Endothelial cell of umbilical vein (primary cell): ENCODE measurements at regions not wholly inside any gene's neighbourhood (a gene's known extent, or its start where the extent isn't known, plus 50 kb on each side); places are given as distances from the start of the nearest gene placed in this dataset.

Experiments used
- BruUV-seq: library from RNA; stranded (reverse); fragments of 400-500 nt; replicated peaks from 2 replicates; lab custom pipeline; 2021; lab: Mats Ljungman, UMichigan
- CTCF ChIA-PET: fragments of 300-600, 350-600 bp; sonication (Branson Sonifier 250); formaldehyde crosslinking; loops from one replicate; lab custom pipeline; 2021; ENCODE audit warnings: antibody characterized with exemption, inconsistent platforms; lab: Charles Lee
- POLR2A ChIA-PET: fragments of 300-600, 350-600 bp; sonication (Branson Sonifier 250); formaldehyde crosslinking; loops from one replicate; lab custom pipeline; 2021; ENCODE audit warnings: antibody characterized with exemption, inconsistent platforms; lab: Charles Lee
- DNase-seq: peaks from one replicate; pipeline ENCODE4 v3.0.0-alpha.2; 2011; ENCODE audit warnings: low read depth, low spot score
- FAIRE-seq: peaks from 2 replicates; lab custom pipeline; 2011; peaks lifted over from hg19 to GRCh38; lab: Jason Lieb, UNC
- H2AFZ ChIP-seq: 2 replicates; pipeline ENCODE4 v1.6.0; 2012; ENCODE audit warnings: low read depth, low read length, control low read depth, inconsistent platforms
- H3K27ac ChIP-seq: 2 replicates; pipeline ENCODE4 v1.5.1; 2011; ENCODE audit warnings: low read depth, mild to moderate bottlenecking, control low read depth, low read length, moderate library complexity; ENCODE audit not compliant: insufficient read depth
- H3K27me3 ChIP-seq, 2 experiments: 2 replicates each; pipeline versions ENCODE4 v1.6.0 to v1.6.1; 2011; ENCODE audit warnings: low read length in 2 of 2, mixed read lengths in 1 of 2; ENCODE audit not compliant: control insufficient read depth in 2 of 2, insufficient read depth in 2 of 2
- H3K36me3 ChIP-seq, 2 experiments: 2 replicates in 1 of 2; 3 replicates in 1 of 2; pipeline ENCODE4 v1.5.1; 2011; ENCODE audit warnings: low read length in 2 of 2, mild to moderate bottlenecking in 1 of 2, moderate library complexity in 1 of 2; ENCODE audit not compliant: control insufficient read depth in 2 of 2, insufficient read depth in 2 of 2; ENCODE audit errors: extremely low read depth in 1 of 2
- H3K4me1 ChIP-seq: 3 replicates; pipeline ENCODE4 v1.5.1; 2011; ENCODE audit warnings: mild to moderate bottlenecking, low read length; ENCODE audit not compliant: control insufficient read depth, insufficient read depth; ENCODE audit errors: extremely low read depth
- H3K4me2 ChIP-seq: 2 replicates; pipeline ENCODE4 v1.6.1; 2011; ENCODE audit warnings: low read length, control low read depth, mixed read lengths; ENCODE audit not compliant: insufficient read depth
- H3K4me3 ChIP-seq, 3 experiments: fragments of 200-600 bp in 1 of 3; sonication (generic), shearing (Covaris generic) in 1 of 3; replicated peaks in 1 of 3; 2 replicates each; pipeline ENCODE4 v1.5.1; 2011 to 2016; ENCODE audit warnings: control low read depth in 3 of 3, low read length in 3 of 3, mild to moderate bottlenecking in 2 of 3, inconsistent platforms in 1 of 3, low read depth in 1 of 3, moderate library complexity in 1 of 3; ENCODE audit not compliant: insufficient read depth in 1 of 3
- H3K79me2 ChIP-seq: 2 replicates; pipeline ENCODE4 v1.6.0; 2012; ENCODE audit warnings: low read length, inconsistent platforms; ENCODE audit not compliant: control insufficient read depth, insufficient read depth
- H3K9ac ChIP-seq: replicated peaks from 2 replicates; pipeline ENCODE3; 2011; ENCODE audit warnings: low read length, control low read depth; ENCODE audit not compliant: insufficient read depth; ENCODE audit errors: extremely low read depth
- H3K9me1 ChIP-seq: replicated peaks from 3 replicates; pipeline ENCODE4 v1.6.0; 2011; ENCODE audit warnings: mild to moderate bottlenecking, low read length; ENCODE audit not compliant: control insufficient read depth, insufficient read depth; ENCODE audit errors: extremely low read depth
- H3K9me3 ChIP-seq: replicated peaks from 2 replicates; pipeline ENCODE4 v1.5.1; 2012; ENCODE audit warnings: low read length, inconsistent platforms; ENCODE audit not compliant: control insufficient read depth, insufficient read depth
- H4K20me1 ChIP-seq: replicated peaks from 2 replicates; pipeline ENCODE3; 2011; ENCODE audit warnings: mild to moderate bottlenecking, low read length; ENCODE audit not compliant: control insufficient read depth, insufficient read depth; ENCODE audit errors: extremely low read depth
- EZH2 ChIP-seq: IDR thresholded peaks from 2 replicates; pipeline ENCODE4 v1.6.1; 2012; ENCODE audit warnings: borderline replicate concordance, low read depth, mild to moderate bottlenecking, moderate library complexity, low read length, inconsistent platforms; ENCODE audit not compliant: severe bottlenecking
- FOS ChIP-seq: IDR thresholded peaks from 2 replicates; pipeline ENCODE4 v1.6.1; 2011; ENCODE audit warnings: mild to moderate bottlenecking, low read length, moderate library complexity, borderline replicate concordance; ENCODE audit not compliant: insufficient read depth
- GATA2 ChIP-seq: IDR thresholded peaks from 2 replicates; pipeline ENCODE4 v1.7.0; 2011; ENCODE audit warnings: low read depth, mild to moderate bottlenecking, moderate library complexity, mixed read lengths, low read length; ENCODE audit not compliant: insufficient read length, insufficient read depth
- JUN ChIP-seq: IDR thresholded peaks from 2 replicates; pipeline ENCODE4 v1.6.1; 2011; ENCODE audit warnings: borderline replicate concordance, low read depth; ENCODE audit not compliant: insufficient read length, insufficient read depth
- MYC ChIP-seq: IDR thresholded peaks from one replicate; pipeline ENCODE4 v1.6.1; 2011; ENCODE audit warnings: mild to moderate bottlenecking, low read depth, low read length
- POLR2A ChIP-seq: IDR thresholded peaks from 2 replicates; pipeline ENCODE4 v1.6.1; 2012; ENCODE audit warnings: low read depth, mild to moderate bottlenecking, control low read depth, low read length
- POLR2AphosphoS5 ChIP-seq: IDR thresholded peaks from 2 replicates; pipeline ENCODE4 v1.6.1; 2012; ENCODE audit warnings: low read depth, mild to moderate bottlenecking, control low read depth, low read length, moderate library complexity; ENCODE audit not compliant: insufficient read depth
- dilution Hi-C: fragments of 300-500 bp; cut with MboI; formaldehyde crosslinking; loops from one replicate; pipeline ENCODE4 v1.15.0; 2019; ENCODE audit warnings: low sequenced_read_pairs; ENCODE audit not compliant: extremely low pct_ligation_motif_present
- intact Hi-C: fragments of 100-400 bp; cut with micrococcal nuclease; formaldehyde crosslinking; loops from one replicate; pipeline ENCODE4 v1.10.0; 2022
- TF ChIP-seq, protein P1 (sequence below): IDR thresholded peaks from 2 replicates; pipeline ENCODE4 v1.6.1; 2011; ENCODE audit not compliant: insufficient read depth, insufficient read length
- TF ChIP-seq, protein P2 (sequence below), 2 donors: IDR thresholded peaks; 1 replicate in 1 of 2; 2 replicates in 1 of 2; pipeline ENCODE4 v1.5.1; 2011; ENCODE audit warnings: low read length in 2 of 2, mild to moderate bottlenecking in 2 of 2, moderate library complexity in 2 of 2, control low read depth in 1 of 2, inconsistent platforms in 1 of 2, low read depth in 1 of 2; ENCODE audit not compliant: insufficient read depth in 1 of 2; ENCODE audit errors: extremely low read depth in 1 of 2

DNA sequence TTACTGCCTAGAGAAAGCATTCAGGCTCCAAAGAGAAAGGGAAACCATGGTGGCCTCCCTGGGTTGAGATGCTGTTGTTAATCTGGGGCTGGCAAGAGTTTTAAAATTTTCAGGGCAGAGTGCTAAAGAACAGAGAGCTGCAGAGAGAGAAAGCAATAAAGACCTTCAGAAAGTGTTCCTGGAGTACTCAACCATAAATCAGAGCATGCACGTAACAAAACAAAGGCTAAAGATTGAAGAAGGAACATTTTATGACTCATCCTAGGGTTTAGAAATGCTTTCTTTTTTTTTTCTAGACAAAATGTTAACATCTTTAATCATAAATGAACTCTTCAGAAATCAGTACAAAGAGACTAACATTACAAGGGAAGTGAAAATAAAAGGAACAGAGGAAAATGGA is 562.3 kb upstream of the NDST4 start:
- no peaks in the 10 kb centered on the region for H3K4me1 ChIP-seq
- ChIA-PET POLR2A (no interaction called here), CTCF (no interaction called here)
- H3K9me3 ChIP-seq = no peaks in the 10 kb centered on the region
- TF ChIP-seq EZH2 (no peak), POLR2AphosphoS5 (no peak), JUN (no peak), GATA2 (no peak), FOS (no peak), MYC (no peak), POLR2A (no peak)
- TF ChIP-seq, protein P1, sequence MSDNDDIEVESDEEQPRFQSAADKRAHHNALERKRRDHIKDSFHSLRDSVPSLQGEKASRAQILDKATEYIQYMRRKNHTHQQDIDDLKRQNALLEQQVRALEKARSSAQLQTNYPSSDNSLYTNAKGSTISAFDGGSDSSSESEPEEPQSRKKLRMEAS = no peak
- TF ChIP-seq, protein P2, sequence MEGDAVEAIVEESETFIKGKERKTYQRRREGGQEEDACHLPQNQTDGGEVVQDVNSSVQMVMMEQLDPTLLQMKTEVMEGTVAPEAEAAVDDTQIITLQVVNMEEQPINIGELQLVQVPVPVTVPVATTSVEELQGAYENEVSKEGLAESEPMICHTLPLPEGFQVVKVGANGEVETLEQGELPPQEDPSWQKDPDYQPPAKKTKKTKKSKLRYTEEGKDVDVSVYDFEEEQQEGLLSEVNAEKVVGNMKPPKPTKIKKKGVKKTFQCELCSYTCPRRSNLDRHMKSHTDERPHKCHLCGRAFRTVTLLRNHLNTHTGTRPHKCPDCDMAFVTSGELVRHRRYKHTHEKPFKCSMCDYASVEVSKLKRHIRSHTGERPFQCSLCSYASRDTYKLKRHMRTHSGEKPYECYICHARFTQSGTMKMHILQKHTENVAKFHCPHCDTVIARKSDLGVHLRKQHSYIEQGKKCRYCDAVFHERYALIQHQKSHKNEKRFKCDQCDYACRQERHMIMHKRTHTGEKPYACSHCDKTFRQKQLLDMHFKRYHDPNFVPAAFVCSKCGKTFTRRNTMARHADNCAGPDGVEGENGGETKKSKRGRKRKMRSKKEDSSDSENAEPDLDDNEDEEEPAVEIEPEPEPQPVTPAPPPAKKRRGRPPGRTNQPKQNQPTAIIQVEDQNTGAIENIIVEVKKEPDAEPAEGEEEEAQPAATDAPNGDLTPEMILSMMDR (IDR thresholded peaks at IDR 0.05; ENCODE audit: extremely low read depth in 1 of 2, insufficient read depth in 1 of 2, low read depth in 1 of 2, low read length in 2 of 2) = no peak
- no peaks in the 10 kb centered on the region for H4K20me1 ChIP-seq
- DNase-seq (no peak), FAIRE-seq (no peak)
- dilution Hi-C loops (no loop called here), intact Hi-C loops (no loop called here)
- no peak overlapping the region for H3K4me2 ChIP-seq
- no TSS peak for BruUV-seq
- no peaks in the 10 kb centered on the region for H3K36me3 ChIP-seq
- H3K9ac ChIP-seq = no peak overlapping the region
- no peaks in the 10 kb centered on the region for H3K79me2 ChIP-seq
- no peaks in the 10 kb centered on the region for H3K9me1 ChIP-seq
- no peak overlapping the region for H3K4me3 ChIP-seq
- H3K27me3 ChIP-seq = no peaks in the 10 kb centered on the region
- no peak overlapping the region for H2AFZ ChIP-seq
- H3K27ac ChIP-seq = no peak overlapping the region
